ENCODE measurements at regions not wholly inside any gene's neighbourhood (a gene's known extent, or its start where the extent isn't known, plus 50 kb on each side); places are given as distances from the start of the nearest gene placed in this dataset.

DNA sequence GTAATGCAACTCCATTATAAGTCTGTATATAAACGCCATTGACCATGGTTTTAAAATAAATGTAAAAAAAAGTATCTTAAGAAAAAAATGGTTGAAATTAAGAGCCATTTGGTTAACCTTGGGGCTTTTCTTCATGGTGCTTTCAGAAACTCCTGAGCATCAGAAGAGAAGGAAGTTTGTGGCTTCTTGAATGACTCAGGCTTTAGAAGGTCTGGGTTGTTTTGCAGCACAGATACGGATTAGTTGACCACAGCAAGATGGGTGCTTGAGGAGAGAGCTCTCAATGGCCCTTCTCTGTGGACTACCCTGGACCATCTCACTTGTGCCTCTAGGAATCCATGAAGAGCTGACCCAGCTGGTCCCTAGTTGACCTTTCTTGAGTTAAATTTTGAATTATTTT lies 189.5 kb downstream of the TMEM38B start:
- Mint-ChIP-seq H3K27ac (ENCODE audit: unreplicated experiment) (no peak overlapping the region), H3K4me3 (ENCODE audit: unreplicated experiment) (no peak overlapping the region), H3K9me3 (ENCODE audit: unreplicated experiment) (no peaks in the 10 kb centered on the region), H3K4me1 (ENCODE audit: low read depth, unreplicated experiment) (no peaks in the 10 kb centered on the region), H3K36me3 (ENCODE audit: unreplicated experiment) (no peaks in the 10 kb centered on the region), H3K27me3 (ENCODE audit: unreplicated experiment) (no peaks in the 10 kb centered on the region)
- TF ChIP-seq, protein P1, sequence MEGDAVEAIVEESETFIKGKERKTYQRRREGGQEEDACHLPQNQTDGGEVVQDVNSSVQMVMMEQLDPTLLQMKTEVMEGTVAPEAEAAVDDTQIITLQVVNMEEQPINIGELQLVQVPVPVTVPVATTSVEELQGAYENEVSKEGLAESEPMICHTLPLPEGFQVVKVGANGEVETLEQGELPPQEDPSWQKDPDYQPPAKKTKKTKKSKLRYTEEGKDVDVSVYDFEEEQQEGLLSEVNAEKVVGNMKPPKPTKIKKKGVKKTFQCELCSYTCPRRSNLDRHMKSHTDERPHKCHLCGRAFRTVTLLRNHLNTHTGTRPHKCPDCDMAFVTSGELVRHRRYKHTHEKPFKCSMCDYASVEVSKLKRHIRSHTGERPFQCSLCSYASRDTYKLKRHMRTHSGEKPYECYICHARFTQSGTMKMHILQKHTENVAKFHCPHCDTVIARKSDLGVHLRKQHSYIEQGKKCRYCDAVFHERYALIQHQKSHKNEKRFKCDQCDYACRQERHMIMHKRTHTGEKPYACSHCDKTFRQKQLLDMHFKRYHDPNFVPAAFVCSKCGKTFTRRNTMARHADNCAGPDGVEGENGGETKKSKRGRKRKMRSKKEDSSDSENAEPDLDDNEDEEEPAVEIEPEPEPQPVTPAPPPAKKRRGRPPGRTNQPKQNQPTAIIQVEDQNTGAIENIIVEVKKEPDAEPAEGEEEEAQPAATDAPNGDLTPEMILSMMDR (IDR thresholded peaks at IDR 0.05; ENCODE audit: partially characterized antibody, unreplicated experiment): no peak
- DNase-seq: no peak

DNA sequence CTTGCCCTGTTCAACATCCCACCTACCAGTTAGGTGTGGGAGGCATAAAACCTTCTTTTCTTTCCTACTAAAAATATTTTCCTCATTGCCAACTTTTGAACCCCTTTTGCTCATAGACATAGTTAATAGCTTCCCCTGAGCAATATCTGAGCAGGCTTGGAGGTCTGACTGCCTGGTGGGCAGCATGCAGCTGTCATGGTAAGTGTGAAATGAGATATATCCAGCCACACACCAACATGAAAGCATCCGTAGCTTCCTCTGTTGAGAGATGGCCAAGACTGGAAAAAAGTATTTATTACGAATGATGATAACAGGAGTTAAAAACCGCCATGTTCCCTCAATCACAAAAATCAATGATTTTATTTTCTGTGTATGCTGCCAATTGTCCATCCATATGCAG lies 190.1 kb downstream of the TMEM38B start:
- Mint-ChIP-seq H3K27ac (ENCODE audit: unreplicated experiment) (no peak overlapping the region), H3K36me3 (ENCODE audit: unreplicated experiment) (no peaks in the 10 kb centered on the region), H3K9me3 (ENCODE audit: unreplicated experiment) (no peaks in the 10 kb centered on the region), H3K27me3 (ENCODE audit: unreplicated experiment) (no peaks in the 10 kb centered on the region), H3K4me1 (ENCODE audit: low read depth, unreplicated experiment) (no peaks in the 10 kb centered on the region), H3K4me3 (ENCODE audit: unreplicated experiment) (no peak overlapping the region)
- TF ChIP-seq, protein P1 (IDR thresholded peaks at IDR 0.05; ENCODE audit: partially characterized antibody, unreplicated experiment): no peak
- no peak for DNase-seq

DNA sequence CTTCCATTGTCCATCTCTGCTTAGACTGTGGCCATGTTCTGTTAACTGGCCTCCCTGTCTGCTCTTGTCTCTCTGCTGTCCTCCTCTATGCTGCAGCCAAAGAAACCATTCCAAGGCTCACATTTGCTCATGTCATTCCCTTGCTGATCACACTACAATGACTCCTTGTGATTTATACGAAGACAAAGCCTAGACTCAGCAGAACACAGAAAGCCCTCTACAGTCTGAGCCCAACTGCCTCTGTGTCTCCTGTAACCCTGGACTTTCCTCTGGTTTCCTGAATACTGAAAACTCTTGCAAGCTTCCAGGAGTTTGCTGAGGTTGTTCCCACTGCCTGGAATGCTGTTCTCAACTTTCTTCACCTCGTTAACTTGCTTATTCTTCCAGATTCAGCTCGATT lies 191.8 kb downstream of the TMEM38B start:
- no peak for DNase-seq
- Mint-ChIP-seq H3K9me3 (ENCODE audit: unreplicated experiment) (no peaks in the 10 kb centered on the region), H3K4me3 (ENCODE audit: unreplicated experiment) (no peak overlapping the region), H3K27me3 (ENCODE audit: unreplicated experiment) (no peaks in the 10 kb centered on the region), H3K36me3 (ENCODE audit: unreplicated experiment) (no peaks in the 10 kb centered on the region), H3K4me1 (ENCODE audit: low read depth, unreplicated experiment) (no peaks in the 10 kb centered on the region), H3K27ac (ENCODE audit: unreplicated experiment) (no peak overlapping the region)
- TF ChIP-seq, protein P1 (IDR thresholded peaks at IDR 0.05; ENCODE audit: partially characterized antibody, unreplicated experiment): no peak

DNA sequence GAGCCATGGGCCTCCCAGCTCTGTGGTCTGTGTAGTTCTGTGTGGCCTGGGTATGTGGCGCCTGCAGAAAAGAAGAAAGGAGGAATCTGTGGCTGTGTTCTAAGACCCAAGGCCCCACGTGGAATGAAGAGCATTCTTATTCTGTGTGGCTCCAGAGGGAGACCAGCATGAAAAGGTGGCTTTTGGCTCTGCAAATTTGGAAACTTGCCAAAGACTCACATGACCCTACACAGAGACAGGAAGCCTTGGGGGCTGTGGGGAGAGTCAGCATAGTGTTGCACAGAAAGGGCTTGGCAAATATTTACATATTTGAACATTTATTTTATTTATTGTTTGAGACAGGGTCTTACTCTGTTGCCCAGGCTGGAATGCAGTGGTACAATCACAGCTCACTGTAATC lies 193.3 kb downstream of the TMEM38B start:
- no peak for DNase-seq
- H3K4me3 Mint-ChIP-seq (ENCODE audit: unreplicated experiment): no peak overlapping the region
- no peaks in the 10 kb centered on the region for H3K36me3 Mint-ChIP-seq (ENCODE audit: unreplicated experiment)
- H3K4me1 Mint-ChIP-seq (ENCODE audit: low read depth, unreplicated experiment): no peaks in the 10 kb centered on the region
- TF ChIP-seq, protein P1 (IDR thresholded peaks at IDR 0.05; ENCODE audit: partially characterized antibody, unreplicated experiment): no peak
- H3K27me3 Mint-ChIP-seq (ENCODE audit: unreplicated experiment): no peaks in the 10 kb centered on the region
- H3K27ac Mint-ChIP-seq (ENCODE audit: unreplicated experiment): no peak overlapping the region
- no peaks in the 10 kb centered on the region for H3K9me3 Mint-ChIP-seq (ENCODE audit: unreplicated experiment)

DNA sequence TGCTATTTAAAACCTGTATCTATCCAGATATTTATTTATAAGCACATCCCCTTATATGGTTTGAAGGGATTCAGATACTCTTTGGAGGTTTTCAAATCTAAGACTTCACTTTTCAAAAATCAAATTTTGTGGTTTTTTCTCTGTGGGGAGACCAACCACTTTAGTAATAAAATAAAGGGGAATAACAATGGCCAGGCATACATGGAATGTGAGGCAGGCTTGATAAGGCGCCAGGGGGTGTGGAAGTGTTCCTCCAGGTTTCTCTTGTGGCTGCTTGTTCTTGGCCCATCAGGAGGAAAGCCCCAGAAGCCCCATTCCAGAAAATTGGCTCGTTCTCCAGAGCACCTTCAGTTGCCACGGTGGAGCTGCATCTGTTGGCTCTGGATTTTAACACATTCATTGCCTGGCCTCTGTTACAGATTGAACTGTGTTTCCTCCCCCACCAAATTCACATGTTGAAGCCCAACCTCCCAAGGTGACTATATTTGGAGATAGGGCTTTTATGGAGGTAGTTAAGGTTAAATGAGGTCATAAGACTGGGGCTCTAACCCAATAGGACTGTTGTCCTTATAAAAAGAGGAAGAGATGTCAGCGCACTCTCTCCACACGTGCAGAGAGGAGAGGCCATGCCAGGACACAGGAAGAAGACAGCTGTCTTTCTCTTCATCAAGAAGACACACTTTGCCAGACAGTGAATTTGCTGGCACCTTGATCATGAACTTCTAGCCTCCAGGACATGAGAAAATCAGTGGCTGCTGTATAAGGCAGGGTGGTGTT lies 195.9 kb downstream of the TMEM38B start:
- TF ChIP-seq, protein P1 (IDR thresholded peaks at IDR 0.05; ENCODE audit: partially characterized antibody, unreplicated experiment): no peak
- Mint-ChIP-seq H3K4me3 (ENCODE audit: unreplicated experiment) (no peak overlapping the region), H3K27ac (ENCODE audit: unreplicated experiment) (no peak overlapping the region), H3K9me3 (ENCODE audit: unreplicated experiment) (no peaks in the 10 kb centered on the region), H3K27me3 (ENCODE audit: unreplicated experiment) (no peaks in the 10 kb centered on the region), H3K36me3 (ENCODE audit: unreplicated experiment) (no peaks in the 10 kb centered on the region), H3K4me1 (ENCODE audit: low read depth, unreplicated experiment) (no peaks in the 10 kb centered on the region)
- no peak for DNase-seq

All from glutamatergic neuron (in vitro differentiated cells).